ENCODE measurements at regions not wholly inside any gene's neighbourhood (a gene's known extent, or its start where the extent isn't known, plus 50 kb on each side); places are given as distances from the start of the nearest gene placed in this dataset.

GRCh38 chr3:99548674-99549073 lies 89.7 kb upstream of the COL8A1 start:
- no peak overlapping the region for H3K4me2 ChIP-seq (ENCODE audit: low read depth, low read length, poor library complexity, severe bottlenecking)
- no peaks in the 10 kb centered on the region for H3F3A ChIP-seq (ENCODE audit: insufficient read depth)
- no peak for TF ChIP-seq EZH2phosphoT487 (conservative IDR thresholded peaks at IDR 0.05; ENCODE audit: low read length)
- no peak for TF ChIP-seq CTCF (IDR thresholded peaks at IDR 0.05; ENCODE audit: insufficient read depth, low read length, poor library complexity, severe bottlenecking)
- H3K9me2 ChIP-seq (replicated peaks; ENCODE audit: insufficient read depth, low read length) = no peaks in the 10 kb centered on the region
- no peaks in the 10 kb centered on the region for H3K36me3 ChIP-seq (ENCODE audit: low read length)
- H3K79me2 ChIP-seq (ENCODE audit: insufficient read depth, low read length) = no peaks in the 10 kb centered on the region
- H4K20me1 ChIP-seq (ENCODE audit: low read depth, low read length) = no peaks in the 10 kb centered on the region
- H3K27ac ChIP-seq (ENCODE audit: low read depth, low read length) = no peak overlapping the region
- H3K4me3 ChIP-seq (ENCODE audit: insufficient read depth, low read length, poor library complexity, severe bottlenecking) = no peak overlapping the region
- H2AFZ ChIP-seq (ENCODE audit: low read depth, low read length, severe bottlenecking) = no peak overlapping the region
- no peaks in the 10 kb centered on the region; the same call in 1 of the 2 replicates for H3K9me3 ChIP-seq (ENCODE audit: insufficient read depth, low read length)
- no peaks in the 10 kb centered on the region for H3K27me3 ChIP-seq (ENCODE audit: low read length)
- no peak overlapping the region for H3K9ac ChIP-seq (ENCODE audit: low read length)

- H3K27ac ChIP-seq (ENCODE audit: low read depth, low read length) = no peak overlapping the region
- TF ChIP-seq EZH2phosphoT487 (conservative IDR thresholded peaks at IDR 0.05; ENCODE audit: low read length) (no peak), CTCF (IDR thresholded peaks at IDR 0.05; ENCODE audit: insufficient read depth, low read length, poor library complexity, severe bottlenecking) (no peak)
Observed at GRCh38 chr3:99545941-99546580, 92.3 kb upstream of the COL8A1 start.

GRCh38 chr3:99544786-99545281 lies 93.6 kb upstream of the COL8A1 start:
- no peaks in the 10 kb centered on the region for H4K20me1 ChIP-seq (ENCODE audit: low read depth, low read length)
- no peaks in the 10 kb centered on the region for H3K9me3 ChIP-seq (ENCODE audit: insufficient read depth, low read length)
- no peaks in the 10 kb centered on the region for H3K79me2 ChIP-seq (ENCODE audit: insufficient read depth, low read length)
- H3K4me2 ChIP-seq (ENCODE audit: low read depth, low read length, poor library complexity, severe bottlenecking) = no peak overlapping the region
- H3F3A ChIP-seq (ENCODE audit: insufficient read depth) = no peaks in the 10 kb centered on the region
- no peak overlapping the region for H2AFZ ChIP-seq (ENCODE audit: low read depth, low read length, severe bottlenecking)
- TF ChIP-seq EZH2phosphoT487 (conservative IDR thresholded peaks at IDR 0.05; ENCODE audit: low read length) (no peak), CTCF (IDR thresholded peaks at IDR 0.05; ENCODE audit: insufficient read depth, low read length, poor library complexity, severe bottlenecking) (no peak)
- no peaks in the 10 kb centered on the region for H3K36me3 ChIP-seq (ENCODE audit: low read length)
- no peaks in the 10 kb centered on the region for H3K9me2 ChIP-seq (replicated peaks; ENCODE audit: insufficient read depth, low read length)
- H3K9ac ChIP-seq (ENCODE audit: low read length) = no peak overlapping the region
- H3K27ac ChIP-seq (ENCODE audit: low read depth, low read length) = no peak overlapping the region
- no peaks in the 10 kb centered on the region for H3K27me3 ChIP-seq (ENCODE audit: low read length)
- no peak overlapping the region for H3K4me3 ChIP-seq (ENCODE audit: insufficient read depth, low read length, poor library complexity, severe bottlenecking)

More at GRCh38 chr3:99545941-99546580, 92.3 kb upstream of the COL8A1 start:
- Histone ChIP-seq H3K9ac (ENCODE audit: low read length) (no peak overlapping the region), H3K27me3 (ENCODE audit: low read length) (no peaks in the 10 kb centered on the region), H3K79me2 (ENCODE audit: insufficient read depth, low read length) (no peaks in the 10 kb centered on the region), H3F3A (ENCODE audit: insufficient read depth) (no peaks in the 10 kb centered on the region), H3K9me3 (ENCODE audit: insufficient read depth, low read length) (no peaks in the 10 kb centered on the region), H2AFZ (ENCODE audit: low read depth, low read length, severe bottlenecking) (no peak overlapping the region), H3K4me3 (ENCODE audit: insufficient read depth, low read length, poor library complexity, severe bottlenecking) (no peak overlapping the region), H3K4me2 (ENCODE audit: low read depth, low read length, poor library complexity, severe bottlenecking) (no peak overlapping the region), H3K9me2 (replicated peaks; ENCODE audit: insufficient read depth, low read length) (no peaks in the 10 kb centered on the region), H3K36me3 (ENCODE audit: low read length) (no peaks in the 10 kb centered on the region), H4K20me1 (ENCODE audit: low read depth, low read length) (no peaks in the 10 kb centered on the region)

All from SU-DHL-6 (cell line).